Superior temporal gyrus (tissue), 1 donor: ENCODE measurements at regions not wholly inside any gene's neighbourhood (a gene's known extent, or its start where the extent isn't known, plus 50 kb on each side); places are given as distances from the start of the nearest gene placed in this dataset.

Experiments used
- DNase-seq: peaks from one replicate; pipeline ENCODE4 v3.0.0-alpha.2; 2016; ENCODE audit errors: extremely low spot score

DNA sequence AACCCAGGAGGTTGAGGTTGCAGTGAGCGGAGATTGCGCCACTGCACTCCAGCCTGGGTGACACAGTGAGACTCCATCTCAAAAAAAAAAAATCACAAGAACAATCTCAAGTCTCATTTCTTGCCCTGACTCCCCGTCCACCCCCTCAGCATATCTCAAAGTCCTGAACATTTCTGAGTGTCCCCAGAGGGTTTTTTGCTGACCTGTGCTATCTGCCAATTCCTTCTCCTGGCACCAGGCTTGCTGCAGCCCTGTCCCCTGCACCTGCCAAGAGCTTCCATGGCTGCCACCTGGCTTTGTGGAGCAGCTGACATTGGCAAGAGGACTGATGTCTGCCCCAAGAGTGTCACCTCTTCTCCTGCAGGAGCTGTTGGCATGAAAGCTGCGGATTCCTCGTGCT is 54.9 kb upstream of the PTPRT start:
- no peak for DNase-seq

DNA sequence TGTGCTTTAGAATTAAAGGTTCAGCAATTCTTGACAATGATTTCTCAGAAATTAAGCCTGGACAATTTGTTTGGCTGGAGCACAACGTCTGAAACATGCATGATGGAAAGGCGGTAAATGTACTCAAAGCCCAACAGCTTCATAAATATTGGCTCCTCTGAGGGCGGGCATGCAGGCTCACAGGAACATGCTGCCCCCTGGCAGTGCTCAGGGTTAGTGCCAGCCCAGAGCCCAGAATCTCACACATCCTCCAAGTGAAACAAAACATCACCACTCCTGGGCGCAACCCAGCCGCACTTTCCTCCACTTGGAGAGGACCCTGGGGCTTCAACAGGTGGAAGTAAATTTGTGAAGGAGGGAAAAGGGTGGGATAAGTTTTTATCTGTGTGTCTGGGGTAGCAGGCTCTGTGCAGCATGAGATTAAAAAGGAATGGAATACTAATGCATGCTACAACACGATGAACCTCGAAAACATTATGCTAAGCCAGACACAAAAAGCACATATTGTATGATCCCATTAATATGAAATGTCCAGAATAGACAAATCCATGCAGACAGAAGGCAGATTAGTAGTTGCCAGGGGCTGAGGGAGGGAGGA is 54.1 kb upstream of the PTPRT start:
- DNase-seq, result peak; percentile 58

DNA sequence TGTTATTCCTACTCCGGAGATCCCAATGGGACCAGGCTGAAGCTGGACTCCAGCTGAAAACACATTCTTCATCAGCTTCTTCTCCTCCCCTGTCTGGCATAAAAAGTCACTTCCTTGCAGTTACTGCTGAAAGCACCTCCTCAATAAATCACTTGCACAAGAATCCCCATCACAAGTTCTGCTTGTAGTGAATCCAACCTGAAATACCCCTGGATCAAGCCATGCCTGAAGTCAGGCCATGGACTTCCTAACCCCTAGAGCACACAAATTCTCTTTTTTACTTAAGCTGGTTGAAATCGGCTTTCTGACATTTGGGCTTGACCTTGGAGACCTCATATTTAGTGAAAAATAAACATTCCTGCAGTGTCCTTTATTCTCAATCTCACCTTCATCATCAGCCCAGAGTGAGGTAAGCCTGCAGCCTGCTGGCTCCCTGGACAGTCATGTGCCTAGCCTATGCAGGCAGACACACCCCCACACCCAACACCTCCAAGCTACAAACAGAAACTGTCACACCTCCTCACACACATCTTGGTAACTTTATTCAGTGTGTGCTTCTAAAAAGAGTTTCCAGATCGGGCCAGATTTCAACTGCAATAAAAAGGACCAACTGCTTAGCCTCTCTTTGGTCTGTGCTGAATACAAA is 51.5 kb upstream of the PTPRT start:
- peak; percentile 23 for DNase-seq
